Skeletal muscle tissue (tissue), 3 donors: ENCODE measurements at regions not wholly inside any gene's neighbourhood (a gene's known extent, or its start where the extent isn't known, plus 50 kb on each side); places are given as distances from the start of the nearest gene placed in this dataset.

Source experiments
- H3K27ac ChIP-seq: one replicate; pipeline ENCODE4 v1.7.0; 2013; ENCODE audit warnings: mild to moderate bottlenecking, low read depth, low read length, inconsistent platforms
- H3K27me3 ChIP-seq, 3 donors: one replicate each; pipeline ENCODE4 v1.7.0; 2013; ENCODE audit warnings: low read length in 3 of 3; ENCODE audit not compliant: control insufficient read depth in 3 of 3, insufficient read depth in 3 of 3
- H3K36me3 ChIP-seq, 3 donors: one replicate each; pipeline ENCODE4 v1.7.0; 2013; ENCODE audit warnings: low read length in 3 of 3; ENCODE audit not compliant: control insufficient read depth in 3 of 3, insufficient read depth in 3 of 3
- H3K4me1 ChIP-seq, 3 donors: one replicate each; pipeline ENCODE4 v1.7.0; 2013; ENCODE audit warnings: low read length in 3 of 3, mild to moderate bottlenecking in 3 of 3; ENCODE audit not compliant: control insufficient read depth in 3 of 3, insufficient read depth in 3 of 3
- H3K4me3 ChIP-seq, 3 donors: one replicate each; pipeline ENCODE4 v1.7.0; 2013; ENCODE audit warnings: low read length in 3 of 3
- H3K9ac ChIP-seq, 3 donors: one replicate each; pipeline ENCODE4 v1.7.0; 2013; ENCODE audit warnings: low read length in 3 of 3, mild to moderate bottlenecking in 3 of 3, moderate library complexity in 2 of 3, low read depth in 1 of 3
- H3K9me3 ChIP-seq, 3 donors: one replicate each; pipeline ENCODE4 v1.7.0; 2013; ENCODE audit warnings: low read length in 3 of 3; ENCODE audit not compliant: control insufficient read depth in 3 of 3
- donor health status: Osteomylitis.

DNA sequence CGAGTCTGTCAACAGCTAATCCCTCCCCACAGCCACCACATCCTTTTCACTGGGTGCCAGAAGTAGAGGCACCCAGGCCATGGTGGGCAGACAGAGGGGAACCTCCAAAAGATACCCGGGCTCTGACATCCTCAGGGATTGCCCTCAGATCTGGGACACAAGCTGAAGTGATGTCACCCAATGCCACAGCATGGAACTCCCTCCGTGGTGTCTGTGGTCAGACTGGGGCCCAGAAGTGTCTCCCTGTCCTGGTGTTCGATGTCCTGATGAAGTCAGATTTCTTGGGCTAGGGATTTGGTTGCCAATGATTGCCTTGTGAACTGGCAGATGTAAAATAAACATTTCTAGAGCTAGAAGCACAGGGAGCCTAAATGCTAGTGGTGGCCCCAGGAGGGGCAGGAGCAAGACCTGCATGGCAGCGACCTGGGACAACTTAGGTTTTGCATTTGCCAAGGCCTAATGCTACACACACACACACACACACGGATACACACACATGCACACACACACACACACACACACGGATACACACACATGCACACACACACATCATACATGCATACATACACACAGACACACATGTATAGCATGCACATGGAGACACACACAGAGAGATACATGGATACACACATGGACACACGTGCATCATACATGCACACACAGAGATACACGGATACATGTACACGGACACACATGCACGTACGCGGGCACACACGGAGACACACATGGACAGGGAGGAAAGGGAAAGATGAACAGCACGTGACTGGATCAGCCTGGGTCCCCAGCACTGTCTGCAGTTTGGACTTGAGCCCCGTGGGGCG is 221.0 kb downstream of the NFATC2 start:
- Histone ChIP-seq H3K36me3 (no peaks in the 10 kb centered on the region), H3K27me3 (peaks cover 11 to 27% (median 23%) of the 10 kb centered on the region in 3 donors), H3K9ac (no peak overlapping the region), H3K4me3 (no peak overlapping the region), H3K4me1 (no peaks in the 10 kb centered on the region), H3K9me3 (peaks cover 0 to 5% (median 3%) of the 10 kb centered on the region in 3 donors), H3K27ac (no peak overlapping the region)

- Histone ChIP-seq H3K4me3 (no peak overlapping the region), H3K36me3 (no peaks in the 10 kb centered on the region), H3K9me3 (no peaks in the 10 kb centered on the region), H3K9ac (no peak overlapping the region), H3K4me1 (no peaks in the 10 kb centered on the region), H3K27me3 (peaks cover 6 to 24% (median 17%) of the 10 kb centered on the region in 3 donors), H3K27ac (no peak overlapping the region)
These were observed 223.0 kb downstream of the NFATC2 start for GRCh38 chr20:51319522-51319921.

DNA sequence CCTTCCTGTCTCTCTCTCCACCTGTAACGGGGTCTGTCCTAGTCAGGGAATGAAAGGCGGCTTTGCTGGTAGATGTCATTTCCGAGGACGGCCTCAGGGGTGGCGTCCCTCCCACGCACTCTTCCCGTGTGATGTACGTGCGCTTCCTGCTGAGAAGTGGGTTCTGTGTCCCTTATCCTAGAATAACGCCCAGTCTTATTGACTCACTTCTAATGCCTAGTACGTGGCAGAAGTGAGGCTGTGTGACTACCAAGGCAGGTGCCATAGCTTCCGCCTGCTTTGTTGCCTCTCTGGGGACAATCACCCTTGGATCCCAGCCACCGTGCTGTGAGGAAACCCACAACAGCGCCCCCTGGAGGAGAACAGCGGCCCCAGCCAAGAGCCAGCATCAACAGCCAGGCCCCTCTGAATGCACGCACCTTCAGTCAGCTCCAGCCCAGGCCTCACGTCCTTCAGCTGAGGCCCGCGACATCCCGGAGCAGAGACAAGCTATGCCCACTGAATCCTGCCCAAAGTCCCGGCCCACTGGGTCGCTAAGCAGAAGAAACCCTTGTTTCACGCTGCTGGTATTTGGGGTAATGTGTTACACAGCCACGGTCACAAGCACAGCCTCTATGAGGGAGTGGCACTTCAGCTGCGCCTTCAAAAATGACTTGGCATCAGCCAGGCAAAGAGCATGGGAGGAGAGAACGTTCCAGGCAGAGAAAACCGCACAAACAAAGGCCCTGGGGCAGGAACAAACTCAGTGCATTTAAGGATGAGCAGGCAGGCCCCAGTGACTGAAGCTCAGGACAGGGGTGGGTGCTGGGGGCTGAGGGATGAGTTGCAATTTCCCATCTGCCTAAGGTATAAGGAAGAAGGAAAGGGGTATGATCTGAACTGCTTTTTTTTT is 224.2 kb downstream of the NFATC2 start:
- Histone ChIP-seq H3K27ac (no peak overlapping the region), H3K9me3 (no peaks in the 10 kb centered on the region), H3K4me3 (no peak overlapping the region), H3K4me1 (no peaks in the 10 kb centered on the region), H3K36me3 (no peaks in the 10 kb centered on the region), H3K27me3 (peaks cover 6 to 14% (median 11%) of the 10 kb centered on the region in 3 donors), H3K9ac (no peak overlapping the region)

- no peak overlapping the region for H3K9ac ChIP-seq
- no peaks in the 10 kb centered on the region for H3K9me3 ChIP-seq
- H3K27me3 ChIP-seq = peaks cover 0 to 11% (median 11%) of the 10 kb centered on the region in 3 donors
- H3K4me1 ChIP-seq = no peaks in the 10 kb centered on the region
- H3K27ac ChIP-seq = no peak overlapping the region
- H3K4me3 ChIP-seq = no peak overlapping the region
- no peaks in the 10 kb centered on the region for H3K36me3 ChIP-seq
These were observed 227.1 kb downstream of the NFATC2 start for GRCh38 chr20:51315390-51315789.

GRCh38 chr20:51313358-51313827 is 229.1 kb downstream of the NFATC2 start:
- Histone ChIP-seq H3K9me3 (no peaks in the 10 kb centered on the region), H3K27me3 (peaks cover 0 to 10% (median 9%) of the 10 kb centered on the region in 3 donors), H3K4me3 (no peak overlapping the region)

DNA sequence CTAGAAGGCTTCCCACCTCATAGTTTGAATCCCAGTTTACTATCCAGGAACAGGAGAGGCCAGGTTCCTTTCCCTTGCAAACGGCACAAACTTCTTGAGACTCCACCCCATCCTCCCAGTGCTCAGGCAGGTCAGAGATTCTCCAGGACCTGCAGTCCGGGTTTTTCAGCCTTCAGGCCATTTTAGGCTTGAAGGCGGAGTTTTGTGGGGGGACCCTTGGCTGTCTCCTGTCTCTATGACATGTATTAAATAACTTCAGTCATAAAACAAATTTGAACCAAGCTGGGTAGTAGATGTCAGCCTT is 230.1 kb downstream of the NFATC2 start:
- H3K9ac ChIP-seq = no peak overlapping the region
- no peaks in the 10 kb centered on the region for H3K9me3 ChIP-seq
- H3K4me1 ChIP-seq = no peaks in the 10 kb centered on the region

More at GRCh38 chr20:51313358-51313827, 229.1 kb downstream of the NFATC2 start:
- Histone ChIP-seq H3K4me1 (no peaks in the 10 kb centered on the region), H3K27ac (no peak overlapping the region), H3K36me3 (no peaks in the 10 kb centered on the region), H3K9ac (no peak overlapping the region)

DNA sequence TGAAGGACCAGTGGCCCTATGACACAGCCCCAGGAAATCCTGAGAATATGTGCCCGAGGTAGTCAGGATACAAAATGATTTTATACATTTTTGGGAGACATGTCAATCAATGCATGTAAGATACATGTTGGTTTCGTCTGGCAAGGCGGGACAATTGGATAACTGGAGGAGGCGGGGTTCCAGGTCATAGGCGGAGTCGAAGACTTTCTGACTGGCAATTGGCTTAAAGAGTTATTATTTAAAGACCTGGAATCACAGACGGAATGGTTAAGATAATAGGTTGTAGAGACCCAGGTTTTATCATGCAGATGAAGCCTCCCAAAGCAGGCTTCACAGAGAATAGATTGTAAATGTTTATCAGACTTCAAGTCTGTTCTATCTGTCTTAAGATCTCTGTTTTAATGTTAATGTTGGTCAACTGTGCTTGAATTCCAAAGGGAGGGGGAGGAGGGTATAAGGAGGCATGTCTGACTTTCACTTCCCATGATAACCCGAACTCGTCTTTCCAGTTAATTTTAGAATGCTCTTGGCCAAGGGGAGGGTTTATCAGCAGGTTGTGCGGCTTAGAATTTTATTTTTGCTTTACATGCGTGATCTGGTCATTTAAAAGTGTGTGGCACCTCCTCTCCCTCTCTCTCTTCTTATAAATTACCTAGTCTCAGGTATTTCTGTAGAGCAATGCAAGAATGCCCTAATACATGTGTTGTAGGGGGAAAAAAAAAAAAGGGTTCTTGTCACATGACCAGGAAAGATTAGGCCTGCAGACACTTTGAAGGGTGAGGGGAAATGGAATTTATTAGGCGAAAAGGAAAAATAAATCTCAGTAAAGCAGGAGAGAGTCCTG is 230.7 kb downstream of the NFATC2 start:
- no peaks in the 10 kb centered on the region for H3K4me1 ChIP-seq
- H3K9ac ChIP-seq = no peak overlapping the region
- peaks cover 0 to 6% (median 5%) of the 10 kb centered on the region in 3 donors for H3K27me3 ChIP-seq
- H3K9me3 ChIP-seq = no peaks in the 10 kb centered on the region
- no peak overlapping the region for H3K4me3 ChIP-seq
- no peak overlapping the region for H3K27ac ChIP-seq
- H3K36me3 ChIP-seq = no peaks in the 10 kb centered on the region

More for the DNA sequence above, 230.1 kb downstream of the NFATC2 start:
- H3K4me3 ChIP-seq = no peak overlapping the region
- no peaks in the 10 kb centered on the region for H3K36me3 ChIP-seq
- no peak overlapping the region for H3K27ac ChIP-seq
- H3K27me3 ChIP-seq = peaks cover 0 to 7% (median 6%) of the 10 kb centered on the region in 3 donors

DNA sequence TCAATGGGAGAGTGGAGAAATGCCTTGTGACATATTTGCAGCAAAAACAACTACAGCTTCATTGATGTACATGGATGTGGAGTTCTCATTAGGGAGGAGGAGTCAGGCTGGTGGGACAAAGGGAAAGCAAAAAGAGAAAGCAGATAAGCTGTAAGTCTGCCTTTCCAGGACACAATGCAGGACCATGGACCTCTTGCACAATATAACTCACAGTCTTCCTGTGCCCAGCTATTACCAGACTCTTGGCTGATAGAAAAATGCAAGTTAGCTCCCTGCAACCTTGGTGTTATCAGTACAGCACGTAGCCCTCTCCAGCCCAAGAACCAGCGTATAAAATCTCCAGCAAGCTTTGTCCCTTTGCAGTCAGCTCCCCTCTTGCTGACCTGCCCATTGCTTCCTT is 232.3 kb downstream of the NFATC2 start:
- Histone ChIP-seq H3K4me3 (no peak overlapping the region), H3K9ac (no peak overlapping the region), H3K9me3 (no peaks in the 10 kb centered on the region), H3K4me1 (peaks cover 0 to 2% (median 0%) of the 10 kb centered on the region in 3 donors), H3K27me3 (peaks cover 0 to 10% (median 6%) of the 10 kb centered on the region in 3 donors), H3K36me3 (no peaks in the 10 kb centered on the region), H3K27ac (no peak overlapping the region)

GRCh38 chr20:51309128-51309527 is 233.4 kb downstream of the NFATC2 start:
- Histone ChIP-seq H3K9ac (no peak overlapping the region), H3K36me3 (no peaks in the 10 kb centered on the region), H3K27ac (no peak overlapping the region), H3K27me3 (peaks cover 0 to 11% (median 8%) of the 10 kb centered on the region in 3 donors), H3K9me3 (no peaks in the 10 kb centered on the region), H3K4me3 (no peak overlapping the region), H3K4me1 (peaks cover 0 to 2% (median 0%) of the 10 kb centered on the region in 3 donors)
